ENCODE measurements at regions not wholly inside any gene's neighbourhood (a gene's known extent, or its start where the extent isn't known, plus 50 kb on each side); places are given as distances from the start of the nearest gene placed in this dataset.

- TF ChIP-seq CHD7 (IDR thresholded peaks at IDR 0.05; ENCODE audit: insufficient replicate concordance, low read length) (no peak), E2F6 (IDR thresholded peaks at IDR 0.05) (no peak), KDM4A (IDR thresholded peaks at IDR 0.05; ENCODE audit: low read depth, low read length, severe bottlenecking) (no peak)
Observed at GRCh38 chr3:90099493-90099892, 992.1 kb downstream of the EPHA3 start (continued).

All from H1 (cell line).